ENCODE measurements at regions not wholly inside any gene's neighbourhood (a gene's known extent, or its start where the extent isn't known, plus 50 kb on each side); places are given as distances from the start of the nearest gene placed in this dataset.

- TF ChIP-seq CTCF (IDR thresholded peaks at IDR 0.05; ENCODE audit: extremely low read depth, missing control alignments), result no peak
Observed at GRCh38 chr10:131452926-131453720, 141.6 kb upstream of the TCERG1L start.

GRCh38 chr10:131453721-131454634 lies 142.5 kb upstream of the TCERG1L start:
- peak; percentile 83 for TF ChIP-seq CTCF (IDR thresholded peaks at IDR 0.05; ENCODE audit: extremely low read depth, missing control alignments)
- DNase-seq (ENCODE audit: low spot score), result peak; percentile 68

More at GRCh38 chr10:131452926-131453720, 141.6 kb upstream of the TCERG1L start:
- DNase-seq (ENCODE audit: low spot score), result no peak

- TF ChIP-seq CTCF (IDR thresholded peaks at IDR 0.05; ENCODE audit: extremely low read depth, missing control alignments), result no peak
- no peak for DNase-seq (ENCODE audit: low spot score)
Observed at GRCh38 chr10:131456411-131456810, 144.9 kb upstream of the TCERG1L start.

- DNase-seq (ENCODE audit: low spot score), result no peak
- no peak for TF ChIP-seq CTCF (IDR thresholded peaks at IDR 0.05; ENCODE audit: extremely low read depth, missing control alignments)
Observed at GRCh38 chr10:131461093-131461492, 149.6 kb upstream of the TCERG1L start.

DNA sequence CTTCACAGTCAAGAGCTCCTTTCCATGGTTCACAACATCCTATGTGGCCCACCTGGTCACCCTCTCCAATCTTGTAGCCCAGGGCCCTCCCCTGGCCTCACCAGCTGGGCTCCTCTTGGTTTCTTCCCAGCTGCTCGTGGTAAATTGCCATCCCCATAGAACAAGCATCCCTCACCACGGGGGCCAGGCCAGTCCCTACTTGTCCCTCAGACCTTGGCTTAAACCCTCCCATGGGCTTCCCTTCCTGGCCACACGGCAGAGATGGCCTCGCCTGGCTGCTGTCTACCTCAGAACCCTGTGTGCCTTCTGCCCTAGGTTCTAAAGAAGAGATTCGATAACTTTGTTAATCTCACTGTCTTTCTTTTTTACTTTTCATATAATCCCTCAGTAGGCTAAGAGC lies 153.3 kb upstream of the TCERG1L start:
- no peak for DNase-seq (ENCODE audit: low spot score)
- no peak for TF ChIP-seq CTCF (IDR thresholded peaks at IDR 0.05; ENCODE audit: extremely low read depth, missing control alignments)

DNA sequence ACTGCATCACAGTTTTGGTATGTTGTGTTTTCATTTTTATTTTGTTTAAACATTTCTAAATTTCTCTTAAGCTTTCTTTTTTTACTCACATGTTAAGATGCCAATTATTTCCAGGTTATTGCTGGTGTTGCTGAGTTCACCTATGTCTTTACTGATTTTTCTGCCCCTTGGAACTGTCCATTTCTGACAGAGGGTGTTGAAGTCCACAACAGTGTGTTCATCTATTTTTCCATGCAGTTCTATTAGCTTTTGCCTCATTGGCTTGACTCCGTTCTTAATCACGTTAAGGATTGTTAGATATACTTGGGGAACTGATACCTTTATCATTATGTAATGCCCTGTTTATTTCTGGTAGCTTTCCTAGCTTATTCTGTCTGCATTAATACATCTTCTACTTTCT lies 158.0 kb upstream of the TCERG1L start:
- DNase-seq (ENCODE audit: low spot score), result no peak
- TF ChIP-seq CTCF (IDR thresholded peaks at IDR 0.05; ENCODE audit: extremely low read depth, missing control alignments), result no peak

GRCh38 chr10:131473645-131474044 lies 162.1 kb upstream of the TCERG1L start:
- TF ChIP-seq CTCF (IDR thresholded peaks at IDR 0.05; ENCODE audit: extremely low read depth, missing control alignments), result no peak
- DNase-seq (ENCODE audit: low spot score), result no peak
